ENCODE measurements at regions not wholly inside any gene's neighbourhood (a gene's known extent, or its start where the extent isn't known, plus 50 kb on each side); places are given as distances from the start of the nearest gene placed in this dataset.

GRCh38 chr2:35931115-35931514 lies 424.5 kb upstream of the CRIM1 start:
- no peak overlapping the region for H3K9ac ChIP-seq (ENCODE audit: low read depth in 1 of 2, low read length in 2 of 2)
- no peak for DNase-seq (ENCODE audit: low spot score)
- H3K27me3 ChIP-seq (ENCODE audit: control insufficient read depth in 4 of 4, insufficient read depth in 4 of 4, low read length in 3 of 4), result no peaks in the 10 kb centered on the region
- no peaks in the 10 kb centered on the region for H3K9me3 ChIP-seq (ENCODE audit: control insufficient read depth in 4 of 4, low read length in 3 of 4)
- H3K4me3 ChIP-seq (ENCODE audit: low read depth in 1 of 3, low read length in 3 of 3), result no peak overlapping the region
- WGBS, result 79% methylated on average over 5 of the region's 5 CpGs
- H3K27ac ChIP-seq (ENCODE audit: low read depth in 1 of 2, low read length in 2 of 2), result no peak overlapping the region
- no peaks in the 10 kb centered on the region for H3K4me1 ChIP-seq (ENCODE audit: control insufficient read depth in 4 of 4, insufficient read depth in 4 of 4, low read length in 3 of 4)
- H3K36me3 ChIP-seq (ENCODE audit: control insufficient read depth in 4 of 4, insufficient read depth in 3 of 4, low read depth in 1 of 4, low read length in 3 of 4), result no peaks in the 10 kb centered on the region
- TF ChIP-seq GABPA (IDR thresholded peaks at IDR 0.05 in 1 of 2, conservative IDR thresholded peaks at IDR 0.05 in 1 of 2) (no peak), JUND (IDR thresholded peaks at IDR 0.05) (no peak), FOXA2 (IDR thresholded peaks at IDR 0.05) (no peak), ZBTB33 (IDR thresholded peaks at IDR 0.05) (no peak), SP1 (IDR thresholded peaks at IDR 0.05) (no peak), TAF1 (conservative IDR thresholded peaks at IDR 0.05) (no peak), CTCF (IDR thresholded peaks at IDR 0.05; ENCODE audit: low read depth, low read length, missing input control) (no peak), FOXA1 (IDR thresholded peaks at IDR 0.05) (no peak), NR2F2 (IDR thresholded peaks at IDR 0.05) (no peak), RXRA (IDR thresholded peaks at IDR 0.05) (no peak)
- TF ChIP-seq, protein P1, sequence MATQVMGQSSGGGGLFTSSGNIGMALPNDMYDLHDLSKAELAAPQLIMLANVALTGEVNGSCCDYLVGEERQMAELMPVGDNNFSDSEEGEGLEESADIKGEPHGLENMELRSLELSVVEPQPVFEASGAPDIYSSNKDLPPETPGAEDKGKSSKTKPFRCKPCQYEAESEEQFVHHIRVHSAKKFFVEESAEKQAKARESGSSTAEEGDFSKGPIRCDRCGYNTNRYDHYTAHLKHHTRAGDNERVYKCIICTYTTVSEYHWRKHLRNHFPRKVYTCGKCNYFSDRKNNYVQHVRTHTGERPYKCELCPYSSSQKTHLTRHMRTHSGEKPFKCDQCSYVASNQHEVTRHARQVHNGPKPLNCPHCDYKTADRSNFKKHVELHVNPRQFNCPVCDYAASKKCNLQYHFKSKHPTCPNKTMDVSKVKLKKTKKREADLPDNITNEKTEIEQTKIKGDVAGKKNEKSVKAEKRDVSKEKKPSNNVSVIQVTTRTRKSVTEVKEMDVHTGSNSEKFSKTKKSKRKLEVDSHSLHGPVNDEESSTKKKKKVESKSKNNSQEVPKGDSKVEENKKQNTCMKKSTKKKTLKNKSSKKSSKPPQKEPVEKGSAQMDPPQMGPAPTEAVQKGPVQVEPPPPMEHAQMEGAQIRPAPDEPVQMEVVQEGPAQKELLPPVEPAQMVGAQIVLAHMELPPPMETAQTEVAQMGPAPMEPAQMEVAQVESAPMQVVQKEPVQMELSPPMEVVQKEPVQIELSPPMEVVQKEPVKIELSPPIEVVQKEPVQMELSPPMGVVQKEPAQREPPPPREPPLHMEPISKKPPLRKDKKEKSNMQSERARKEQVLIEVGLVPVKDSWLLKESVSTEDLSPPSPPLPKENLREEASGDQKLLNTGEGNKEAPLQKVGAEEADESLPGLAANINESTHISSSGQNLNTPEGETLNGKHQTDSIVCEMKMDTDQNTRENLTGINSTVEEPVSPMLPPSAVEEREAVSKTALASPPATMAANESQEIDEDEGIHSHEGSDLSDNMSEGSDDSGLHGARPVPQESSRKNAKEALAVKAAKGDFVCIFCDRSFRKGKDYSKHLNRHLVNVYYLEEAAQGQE (IDR thresholded peaks at IDR 0.05), result no peak
- TF ChIP-seq, protein P2, sequence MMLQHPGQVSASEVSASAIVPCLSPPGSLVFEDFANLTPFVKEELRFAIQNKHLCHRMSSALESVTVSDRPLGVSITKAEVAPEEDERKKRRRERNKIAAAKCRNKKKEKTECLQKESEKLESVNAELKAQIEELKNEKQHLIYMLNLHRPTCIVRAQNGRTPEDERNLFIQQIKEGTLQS (IDR thresholded peaks at IDR 0.05), result no peak

- H3K9ac ChIP-seq (ENCODE audit: low read depth in 1 of 2, low read length in 2 of 2), result no peak overlapping the region
- no peaks in the 10 kb centered on the region for H3K9me3 ChIP-seq (ENCODE audit: control insufficient read depth in 4 of 4, low read length in 3 of 4)
- no peaks in the 10 kb centered on the region for H3K36me3 ChIP-seq (ENCODE audit: control insufficient read depth in 4 of 4, insufficient read depth in 3 of 4, low read depth in 1 of 4, low read length in 3 of 4)
- no peaks in the 10 kb centered on the region for H3K27me3 ChIP-seq (ENCODE audit: control insufficient read depth in 4 of 4, insufficient read depth in 4 of 4, low read length in 3 of 4)
- no peak overlapping the region for H3K4me3 ChIP-seq (ENCODE audit: low read depth in 1 of 3, low read length in 3 of 3)
- 80% methylated on average over 2 of the region's 2 CpGs for WGBS
- no peak overlapping the region for H3K27ac ChIP-seq (ENCODE audit: low read depth in 1 of 2, low read length in 2 of 2)
- no peak for TF ChIP-seq FOXA2 (IDR thresholded peaks at IDR 0.05)
- no peak for TF ChIP-seq NR2F2 (IDR thresholded peaks at IDR 0.05)
- no peak for TF ChIP-seq RAD21 (IDR thresholded peaks at IDR 0.05)
- TF ChIP-seq MAX (IDR thresholded peaks at IDR 0.05), result no peak
- TF ChIP-seq HNF4G (IDR thresholded peaks at IDR 0.05), result no peak
- no peak for TF ChIP-seq HNF4A (conservative IDR thresholded peaks at IDR 0.05)
- TF ChIP-seq, protein P1 (IDR thresholded peaks at IDR 0.05), result no peak
- TF ChIP-seq, protein P2 (IDR thresholded peaks at IDR 0.05), result no peak
- no peak for TF ChIP-seq TAF1 (conservative IDR thresholded peaks at IDR 0.05)
- TF ChIP-seq YY1 (IDR thresholded peaks at IDR 0.05), result no peak
- no peak for TF ChIP-seq GABPA (IDR thresholded peaks at IDR 0.05 in 1 of 2, conservative IDR thresholded peaks at IDR 0.05 in 1 of 2)
- TF ChIP-seq RXRA (IDR thresholded peaks at IDR 0.05), result no peak
- no peak for TF ChIP-seq ZBTB33 (IDR thresholded peaks at IDR 0.05)
- no peak for DNase-seq (ENCODE audit: low spot score)
- H3K4me1 ChIP-seq (ENCODE audit: control insufficient read depth in 4 of 4, insufficient read depth in 4 of 4, low read length in 3 of 4), result no peaks in the 10 kb centered on the region
These were observed 426.0 kb upstream of the CRIM1 start for GRCh38 chr2:35929551-35929950.
